NOMO-1 treated with dmso at 0.1 percent for 144 hours (cell line): ENCODE measurements at regions not wholly inside any gene's neighbourhood (a gene's known extent, or its start where the extent isn't known, plus 50 kb on each side); places are given as distances from the start of the nearest gene placed in this dataset.
"Not testable (repeated sequence)": the region's sequence is repeated elsewhere in the genome, so short reads cannot be mapped to it uniquely, and the experiment has no call there.

Experiments used
- DNase-seq: peaks from one replicate; lab custom pipeline; 2025; ENCODE audit not compliant: unreplicated experiment; lab: John Stamatoyannopoulos, UW

GRCh38 chr2:223180463-223180862 lies 128.5 kb downstream of the KCNE4 start:
- DNase-seq = no peak

DNA sequence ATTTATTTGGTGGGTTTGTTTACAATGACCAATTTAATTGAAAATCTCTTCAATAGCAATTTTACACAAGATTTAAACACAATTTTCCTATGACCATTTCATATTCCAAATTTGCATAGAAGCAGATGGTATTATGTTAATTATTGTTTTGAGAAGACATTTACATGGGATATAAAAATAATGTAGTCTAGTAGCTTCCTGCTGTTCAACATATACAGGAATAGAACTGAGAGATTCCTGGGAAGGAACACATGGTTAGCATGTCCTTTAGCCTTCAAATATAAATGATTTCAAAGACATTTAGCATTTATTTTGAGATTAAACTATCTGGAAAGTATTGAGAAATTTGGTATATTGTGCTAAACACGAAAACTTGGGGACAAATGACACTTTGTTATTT lies 129.6 kb downstream of the KCNE4 start:
- no peak for DNase-seq

DNA sequence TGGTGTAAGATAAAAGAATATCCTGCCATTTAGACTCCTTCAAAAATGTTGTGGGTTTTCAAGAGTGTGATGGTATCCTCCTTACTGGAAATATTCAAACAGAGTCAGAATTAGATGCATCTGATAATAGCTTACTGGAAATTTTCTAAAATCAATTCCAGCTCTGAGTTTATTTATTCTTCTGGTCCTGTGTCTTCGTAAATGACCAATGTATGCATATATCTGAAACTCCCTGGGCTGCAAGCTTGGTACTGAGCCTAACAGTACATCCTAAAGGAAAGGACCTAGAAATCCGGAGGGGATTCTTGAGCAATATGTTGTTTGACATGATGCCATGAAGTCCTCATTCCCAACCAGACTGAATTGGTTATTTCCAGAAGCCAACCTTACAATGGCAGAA lies 130.4 kb downstream of the KCNE4 start:
- DNase-seq = no peak

- no peak for DNase-seq
These were observed 133.6 kb downstream of the KCNE4 start for GRCh38 chr2:223185638-223186037.

DNA sequence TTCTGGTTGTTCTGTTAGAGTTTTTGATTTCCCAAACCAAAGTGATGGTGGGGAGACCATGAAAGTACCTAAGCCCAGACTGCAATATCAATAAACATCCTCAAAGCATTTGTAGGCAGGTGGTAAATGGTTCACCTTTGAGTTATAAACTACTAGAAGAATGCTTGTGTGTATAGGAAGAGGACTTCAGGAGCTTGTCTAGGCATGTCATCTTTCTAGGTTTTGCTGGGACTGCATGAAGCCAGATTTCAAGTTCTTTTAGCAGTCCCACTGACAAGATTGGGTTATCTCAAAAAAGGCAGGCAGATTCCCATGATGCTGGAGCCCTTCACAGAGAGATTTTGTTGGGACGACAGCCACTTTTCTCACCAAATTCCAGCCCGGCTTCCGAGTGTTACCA lies 135.3 kb downstream of the KCNE4 start:
- DNase-seq = no peak

DNA sequence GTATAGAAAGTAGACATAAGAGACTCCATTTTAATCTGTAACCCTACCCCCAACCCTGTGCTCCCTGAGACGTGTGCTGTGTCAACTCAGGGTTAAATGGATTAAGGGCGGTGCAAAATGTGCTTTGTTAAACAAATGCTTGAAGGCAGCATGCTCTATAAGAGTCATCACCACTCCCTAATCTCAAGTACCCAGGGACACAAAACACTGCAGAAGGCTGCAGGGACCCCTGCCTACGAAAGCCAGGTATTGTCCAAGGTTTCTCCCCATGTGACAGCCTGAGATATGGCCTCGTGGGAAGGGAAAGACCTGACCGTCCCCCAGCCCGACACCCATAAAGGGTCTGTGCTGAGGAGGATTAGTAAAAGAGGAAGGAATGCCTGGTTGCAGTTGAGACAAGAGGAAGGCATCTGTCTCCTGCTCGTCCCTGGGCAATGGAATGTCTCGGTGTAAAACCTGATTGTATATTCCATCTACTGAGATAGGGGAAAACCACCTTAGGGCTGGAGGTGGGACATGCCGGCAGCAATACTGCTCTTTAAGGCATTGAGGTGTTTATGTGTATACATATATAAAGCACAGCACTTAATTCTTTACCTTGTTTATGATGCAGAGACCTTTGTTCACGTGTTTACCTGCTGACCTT lies 138.7 kb downstream of the KCNE4 start:
- DNase-seq = not testable (repeated sequence)

- DNase-seq = no peak
These were observed 144.3 kb downstream of the KCNE4 start for GRCh38 chr2:223196331-223196730.

DNA sequence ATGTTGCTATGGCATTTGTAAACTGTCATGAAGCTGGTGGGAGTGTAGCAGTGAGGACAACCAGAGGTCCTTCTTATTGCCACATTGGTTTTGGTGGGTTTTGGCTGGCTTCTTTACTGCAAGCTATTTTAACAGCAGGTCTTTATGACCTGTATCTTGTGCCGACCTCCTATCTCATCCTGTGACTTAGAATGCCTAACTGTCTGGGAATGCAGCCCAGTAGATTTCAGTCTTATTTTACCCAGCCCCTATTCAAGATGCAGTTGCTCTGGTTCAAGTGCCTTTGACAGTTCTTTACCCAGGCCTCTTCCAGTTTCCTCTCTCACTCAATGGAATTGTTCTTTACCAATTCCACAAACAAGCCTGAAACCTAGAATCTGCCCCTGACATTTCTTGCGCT lies 145.1 kb downstream of the KCNE4 start:
- DNase-seq = no peak

GRCh38 chr2:223199531-223200515 lies 147.8 kb downstream of the KCNE4 start:
- no peak for DNase-seq

- no peak for DNase-seq
These were observed 152.3 kb downstream of the KCNE4 start for GRCh38 chr2:223203971-223204929.

DNA sequence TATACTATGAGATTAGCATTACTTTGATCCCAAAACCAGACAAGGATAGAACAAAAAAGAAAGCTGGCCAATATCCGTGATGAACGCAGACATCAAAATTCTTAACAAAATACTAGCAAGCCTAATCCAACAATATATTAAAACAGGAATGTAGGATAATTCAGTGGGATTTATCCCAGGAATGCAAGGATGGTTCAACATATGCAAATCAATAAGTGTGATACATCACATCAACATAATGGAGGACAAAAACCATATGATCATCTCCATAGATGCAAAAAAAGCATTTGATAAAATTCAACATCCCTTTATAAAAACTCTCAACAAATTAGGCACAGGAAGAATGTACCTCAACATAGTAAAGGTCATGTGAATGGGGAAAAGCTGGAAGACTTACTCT lies 158.5 kb downstream of the KCNE4 start:
- no peak for DNase-seq

DNA sequence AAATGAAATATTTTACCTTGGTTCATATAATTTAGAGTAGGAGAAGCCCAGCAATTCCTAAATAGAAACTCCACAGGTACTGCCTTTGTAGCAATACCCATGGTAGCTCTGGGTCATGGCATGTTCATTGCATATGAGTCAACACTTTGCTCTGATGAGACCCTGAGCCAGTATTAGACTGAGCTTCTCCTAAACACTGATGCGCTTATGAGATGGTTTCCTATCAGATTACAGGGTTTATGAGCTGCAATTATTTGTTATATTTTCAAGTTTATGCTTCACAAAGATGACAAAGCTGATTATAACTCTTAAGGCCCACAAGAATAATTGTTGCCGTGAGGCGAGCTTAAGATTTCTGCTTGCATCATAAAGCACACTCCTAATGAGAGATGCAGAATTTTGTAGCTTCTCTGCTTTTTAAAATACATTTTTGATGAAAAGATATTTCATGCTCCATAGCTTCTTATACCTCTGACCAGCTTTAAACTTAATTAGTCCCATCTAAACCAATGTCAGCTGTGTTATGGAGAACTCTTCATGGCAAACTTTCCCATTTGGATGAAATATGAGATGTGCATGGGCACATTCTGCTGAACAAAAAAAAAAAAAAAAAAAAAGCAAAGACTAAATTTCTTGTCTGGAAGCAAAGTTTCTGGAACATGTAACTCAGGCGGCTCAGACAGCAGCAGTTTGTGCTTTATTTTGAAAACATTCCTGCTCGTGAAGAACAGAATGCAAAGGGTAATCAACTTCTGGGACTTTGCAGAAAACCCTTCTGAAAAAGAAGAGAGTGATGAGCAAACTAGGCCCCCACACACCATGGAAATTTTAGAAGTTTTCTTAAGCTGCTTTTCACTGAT lies 162.6 kb downstream of the KCNE4 start:
- DNase-seq = no peak

DNA sequence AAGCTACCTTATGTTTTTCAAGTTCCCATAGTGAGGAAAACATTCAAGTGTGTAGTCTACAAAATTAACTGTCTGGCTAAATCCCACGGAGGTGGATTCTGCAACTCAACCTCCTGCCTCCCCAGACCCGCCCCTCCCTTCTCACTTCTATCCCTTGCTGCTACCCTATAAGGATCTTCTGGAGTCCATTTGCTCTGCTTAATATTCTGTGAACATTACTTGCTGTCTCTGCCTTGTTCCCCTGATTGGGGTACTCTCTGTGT lies 163.2 kb downstream of the KCNE4 start:
- no peak for DNase-seq

DNA sequence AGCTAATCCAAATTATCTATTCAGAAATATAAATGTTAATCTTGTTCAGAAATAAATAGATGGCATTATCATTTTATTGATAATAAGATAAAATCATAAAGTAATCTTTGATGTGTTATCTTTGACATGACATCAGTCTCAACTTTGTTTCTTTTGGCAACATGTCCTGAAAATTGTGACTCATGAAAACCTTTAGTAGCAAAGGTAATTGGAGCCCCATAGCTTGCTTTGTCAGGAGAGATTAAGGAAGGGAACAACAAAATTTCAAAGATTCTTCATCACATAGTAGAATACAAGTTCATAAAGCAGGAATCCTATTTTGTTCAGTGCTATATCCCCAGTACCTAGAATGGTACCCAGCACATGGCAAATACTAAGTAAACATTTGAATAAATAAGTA lies 165.4 kb downstream of the KCNE4 start:
- no peak for DNase-seq

- no peak for DNase-seq
These were observed 166.7 kb downstream of the KCNE4 start for GRCh38 chr2:223218587-223219178.

DNA sequence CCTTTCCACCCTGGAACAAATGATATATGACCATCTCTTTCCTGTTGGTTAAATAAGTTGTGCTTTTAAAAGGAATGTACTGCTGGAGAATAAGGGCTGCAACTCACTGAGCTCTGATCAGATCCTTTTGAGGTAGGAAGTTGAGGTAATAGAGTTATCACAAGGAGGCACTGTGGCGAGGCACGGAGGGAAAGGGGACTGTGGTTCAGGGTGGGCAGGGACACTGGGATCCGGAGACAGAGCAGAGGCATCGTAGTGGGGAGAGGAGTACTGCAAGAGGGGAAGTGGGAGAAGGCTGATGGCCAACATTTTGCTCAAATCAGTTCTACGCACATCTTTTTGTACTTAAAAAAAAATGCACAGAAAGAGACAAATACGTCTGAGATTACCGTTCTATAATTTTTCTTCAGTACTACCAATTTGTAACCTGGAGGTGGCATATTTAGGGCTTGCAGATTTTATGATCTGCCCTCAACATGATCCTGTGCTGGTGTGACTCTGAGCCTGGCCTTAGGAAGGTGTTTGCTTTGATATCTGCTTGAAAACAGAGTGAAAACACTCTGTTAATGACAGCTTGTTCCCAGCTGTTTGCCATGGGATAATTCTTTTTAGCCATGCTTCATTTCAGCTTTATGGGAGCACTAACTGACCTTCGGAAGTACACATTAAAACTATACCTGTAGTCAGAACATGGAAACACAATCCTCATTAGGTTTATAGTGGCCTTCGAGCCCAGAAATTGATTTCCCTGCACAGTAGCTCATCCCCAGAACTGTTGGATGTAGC lies 168.1 kb downstream of the KCNE4 start:
- no peak for DNase-seq

DNA sequence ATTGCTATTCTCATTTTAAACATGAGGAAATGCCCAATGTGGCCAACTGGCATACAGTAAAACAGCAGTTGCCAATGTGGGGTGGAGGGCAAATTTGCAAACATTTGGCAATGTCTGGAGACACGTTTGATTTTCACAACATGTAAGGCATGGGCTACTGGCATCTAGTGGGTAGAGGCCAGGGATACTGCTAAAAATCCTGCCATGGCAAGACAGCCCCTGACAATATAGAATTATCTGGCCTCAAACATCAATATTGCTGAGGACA lies 168.6 kb downstream of the KCNE4 start:
- DNase-seq = no peak

- no peak for DNase-seq
These were observed 169.3 kb downstream of the KCNE4 start for GRCh38 chr2:223221139-223221835.

DNA sequence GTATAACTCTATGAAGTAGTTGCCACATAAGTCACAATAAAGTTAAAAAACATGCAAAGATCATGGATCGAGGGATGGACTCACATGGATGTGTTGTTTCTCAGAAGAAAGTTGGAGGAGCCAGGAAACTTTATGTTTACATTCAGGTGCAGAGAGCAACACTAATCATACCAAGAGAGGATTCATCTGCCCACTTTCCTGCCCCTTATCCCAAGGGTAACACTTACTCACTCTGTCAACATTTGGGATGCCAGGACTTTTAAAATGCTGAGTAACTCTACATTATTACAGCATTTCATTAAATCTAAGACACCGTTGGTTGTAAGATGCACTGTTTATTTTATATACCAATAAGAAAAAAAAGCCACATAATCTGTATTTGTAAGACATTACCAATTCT lies 170.4 kb downstream of the KCNE4 start:
- no peak for DNase-seq
